WI38 (cell line): ENCODE measurements at regions not wholly inside any gene's neighbourhood (a gene's known extent, or its start where the extent isn't known, plus 50 kb on each side); places are given as distances from the start of the nearest gene placed in this dataset.

ENCODE experiments used
- H3K4me3 ChIP-seq: 2 replicates; pipeline ENCODE4 v1.5.1; 2011; ENCODE audit warnings: low read depth, mild to moderate bottlenecking, control low read depth, low read length
- TF ChIP-seq, protein P1 (sequence below): IDR thresholded peaks from 2 replicates; pipeline ENCODE4 v1.5.1; 2012; ENCODE audit warnings: low read depth, mild to moderate bottlenecking, control low read depth, low read length

DNA sequence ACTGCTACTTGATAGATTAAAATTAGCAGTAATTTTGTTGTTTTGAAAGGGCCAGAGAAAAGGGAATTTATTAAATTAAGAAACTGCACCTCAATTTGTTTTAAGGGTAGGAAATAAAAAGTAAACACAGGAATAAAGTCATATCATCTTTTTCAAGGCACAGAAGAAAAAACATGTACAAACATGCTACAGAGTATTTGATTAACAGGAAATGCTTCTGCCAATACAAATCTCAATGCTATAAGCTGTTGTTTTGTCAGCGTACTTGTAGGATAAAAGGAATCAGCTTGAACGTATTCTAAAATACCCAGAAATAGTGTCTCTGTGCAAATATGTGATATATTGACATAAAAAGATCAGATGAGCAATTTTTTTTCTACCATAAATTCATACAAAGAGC lies 474.0 kb upstream of the MGAT4C start:
- H3K4me3 ChIP-seq: no peak overlapping the region
- TF ChIP-seq, protein P1, sequence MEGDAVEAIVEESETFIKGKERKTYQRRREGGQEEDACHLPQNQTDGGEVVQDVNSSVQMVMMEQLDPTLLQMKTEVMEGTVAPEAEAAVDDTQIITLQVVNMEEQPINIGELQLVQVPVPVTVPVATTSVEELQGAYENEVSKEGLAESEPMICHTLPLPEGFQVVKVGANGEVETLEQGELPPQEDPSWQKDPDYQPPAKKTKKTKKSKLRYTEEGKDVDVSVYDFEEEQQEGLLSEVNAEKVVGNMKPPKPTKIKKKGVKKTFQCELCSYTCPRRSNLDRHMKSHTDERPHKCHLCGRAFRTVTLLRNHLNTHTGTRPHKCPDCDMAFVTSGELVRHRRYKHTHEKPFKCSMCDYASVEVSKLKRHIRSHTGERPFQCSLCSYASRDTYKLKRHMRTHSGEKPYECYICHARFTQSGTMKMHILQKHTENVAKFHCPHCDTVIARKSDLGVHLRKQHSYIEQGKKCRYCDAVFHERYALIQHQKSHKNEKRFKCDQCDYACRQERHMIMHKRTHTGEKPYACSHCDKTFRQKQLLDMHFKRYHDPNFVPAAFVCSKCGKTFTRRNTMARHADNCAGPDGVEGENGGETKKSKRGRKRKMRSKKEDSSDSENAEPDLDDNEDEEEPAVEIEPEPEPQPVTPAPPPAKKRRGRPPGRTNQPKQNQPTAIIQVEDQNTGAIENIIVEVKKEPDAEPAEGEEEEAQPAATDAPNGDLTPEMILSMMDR: no peak

DNA sequence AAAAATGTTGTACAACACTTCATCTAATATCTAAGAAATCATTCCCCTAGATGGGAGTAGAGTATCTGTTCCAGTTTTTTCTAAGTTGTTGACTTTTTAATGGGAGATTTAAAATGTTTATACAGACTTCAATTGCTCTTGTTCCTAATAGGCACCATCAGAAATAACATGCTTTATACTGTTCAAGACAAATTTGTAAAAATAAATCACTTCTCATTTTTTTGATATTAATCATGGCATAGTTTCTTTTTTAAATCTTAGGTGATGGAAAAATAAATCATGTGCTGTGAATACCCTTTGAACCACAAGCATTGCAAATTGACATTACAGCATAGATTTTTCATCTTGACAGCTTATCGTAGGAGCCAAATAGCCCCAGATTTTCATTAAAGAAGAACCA lies 473.5 kb upstream of the MGAT4C start:
- TF ChIP-seq, protein P1: no peak

DNA sequence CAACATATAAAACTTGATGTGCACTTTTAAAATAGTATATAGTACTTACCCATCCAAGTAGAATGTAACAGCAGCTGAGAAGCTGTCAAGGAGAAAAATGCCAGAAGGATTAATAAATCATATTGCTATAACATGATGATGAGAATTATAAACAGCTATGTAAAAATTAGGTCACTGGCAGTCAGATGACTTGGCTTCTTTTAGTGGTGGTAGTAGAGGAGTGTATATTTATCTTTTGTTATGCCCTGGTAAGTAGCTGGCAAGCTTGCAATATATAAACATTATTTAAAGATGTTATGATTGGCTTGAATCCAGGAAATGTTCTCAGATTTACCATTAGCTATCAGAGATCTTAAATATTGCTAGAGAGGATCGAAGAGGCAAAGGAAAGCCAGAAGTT lies 471.0 kb upstream of the MGAT4C start:
- no peak overlapping the region for H3K4me3 ChIP-seq
- TF ChIP-seq, protein P1: no peak

More for the DNA sequence above, 473.5 kb upstream of the MGAT4C start:
- H3K4me3 ChIP-seq: no peak overlapping the region

DNA sequence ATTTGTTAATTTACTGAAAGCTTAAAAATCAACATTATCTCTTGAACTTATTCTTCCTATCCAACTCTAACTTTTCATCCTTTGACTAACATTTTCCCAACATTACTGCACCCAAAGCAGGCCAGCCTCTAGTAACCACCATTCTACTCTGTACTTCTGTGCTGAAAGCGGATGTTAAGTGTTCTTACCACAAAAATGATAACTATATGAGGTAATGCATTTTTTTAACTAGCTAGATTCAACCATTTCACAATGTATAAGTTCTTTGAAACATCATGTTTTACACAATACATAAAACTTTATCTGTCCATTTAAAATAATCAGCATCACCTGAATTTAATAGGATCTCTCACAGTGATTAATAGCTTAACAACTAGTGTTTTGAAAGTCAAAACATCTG lies 468.5 kb upstream of the MGAT4C start:
- TF ChIP-seq, protein P1: no peak
- H3K4me3 ChIP-seq: no peak overlapping the region

DNA sequence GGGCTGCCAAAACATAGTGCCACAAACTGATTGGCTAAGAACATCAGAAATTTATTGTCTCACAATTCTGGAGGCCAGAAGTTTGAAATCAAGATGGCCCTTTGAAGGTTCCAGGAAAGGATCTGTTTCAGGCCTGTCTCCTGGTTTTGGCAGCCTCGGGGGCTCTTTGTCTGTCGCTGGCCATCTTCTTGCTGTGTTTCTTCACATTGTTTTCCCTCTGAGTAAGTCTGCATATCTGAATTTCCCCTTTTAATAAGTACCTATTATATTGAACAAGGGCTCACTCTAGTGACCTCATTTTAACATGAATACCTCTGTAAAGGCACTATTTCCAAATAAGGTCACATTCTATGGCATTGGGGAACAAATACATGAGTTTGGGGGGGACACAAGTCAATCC lies 467.1 kb upstream of the MGAT4C start:
- TF ChIP-seq, protein P1: no peak
- no peak overlapping the region for H3K4me3 ChIP-seq

DNA sequence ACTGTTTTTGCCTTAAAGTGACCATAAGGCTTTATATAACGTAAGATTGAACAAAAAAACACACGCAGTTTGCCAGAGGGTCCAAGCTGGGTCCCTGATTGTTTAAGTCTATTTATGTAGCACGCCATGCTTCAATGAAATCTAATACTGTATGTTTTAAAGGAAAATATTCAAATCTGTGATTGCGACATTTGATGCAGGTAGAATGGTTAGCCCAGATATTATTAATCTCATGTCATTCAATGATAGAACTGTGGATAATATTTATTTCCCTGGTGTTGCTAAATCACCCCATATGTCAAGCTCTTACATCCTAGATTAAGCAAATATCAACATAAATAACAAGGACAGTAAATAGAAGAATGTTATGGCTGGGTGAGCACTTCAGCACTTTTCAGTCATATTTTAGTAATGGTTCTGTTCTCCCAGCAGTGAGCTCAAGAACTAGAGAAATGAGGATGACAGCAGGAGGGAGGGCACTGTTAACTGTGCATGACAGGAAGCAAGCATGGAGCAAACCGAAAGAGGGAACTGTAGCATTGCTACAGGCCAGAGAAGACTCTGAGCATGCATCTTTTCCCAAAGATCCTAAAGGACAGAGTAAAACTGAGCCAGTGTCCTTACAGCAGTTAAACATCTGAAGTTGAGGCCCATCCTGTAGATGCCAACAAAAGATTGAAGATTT lies 465.7 kb upstream of the MGAT4C start:
- TF ChIP-seq, protein P1: no peak
- no peak overlapping the region for H3K4me3 ChIP-seq

DNA sequence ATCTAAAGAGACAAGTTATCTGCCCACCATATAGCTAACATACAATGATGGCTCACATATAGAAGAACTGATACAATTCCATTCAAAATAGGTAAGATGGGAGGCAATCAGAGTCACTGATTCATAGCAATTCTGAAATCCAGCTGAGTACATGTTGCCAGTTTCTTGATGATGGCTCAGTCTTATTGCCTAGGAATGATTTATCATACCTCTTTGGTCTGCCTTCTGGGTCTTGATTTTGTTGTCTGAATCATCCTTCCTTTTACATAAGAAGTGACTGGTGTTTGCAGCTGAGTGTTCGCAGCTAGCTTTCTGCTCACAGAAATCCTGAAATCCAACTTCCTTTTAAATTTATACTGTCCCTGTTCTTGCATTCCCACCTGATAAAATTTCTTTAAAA lies 463.2 kb upstream of the MGAT4C start:
- TF ChIP-seq, protein P1: no peak
- no peak overlapping the region for H3K4me3 ChIP-seq
